ENCODE measurements at regions not wholly inside any gene's neighbourhood (a gene's known extent, or its start where the extent isn't known, plus 50 kb on each side); places are given as distances from the start of the nearest gene placed in this dataset.
"Not testable (repeated sequence)": the region's sequence is repeated elsewhere in the genome, so short reads cannot be mapped to it uniquely, and the experiment has no call there.

DNA sequence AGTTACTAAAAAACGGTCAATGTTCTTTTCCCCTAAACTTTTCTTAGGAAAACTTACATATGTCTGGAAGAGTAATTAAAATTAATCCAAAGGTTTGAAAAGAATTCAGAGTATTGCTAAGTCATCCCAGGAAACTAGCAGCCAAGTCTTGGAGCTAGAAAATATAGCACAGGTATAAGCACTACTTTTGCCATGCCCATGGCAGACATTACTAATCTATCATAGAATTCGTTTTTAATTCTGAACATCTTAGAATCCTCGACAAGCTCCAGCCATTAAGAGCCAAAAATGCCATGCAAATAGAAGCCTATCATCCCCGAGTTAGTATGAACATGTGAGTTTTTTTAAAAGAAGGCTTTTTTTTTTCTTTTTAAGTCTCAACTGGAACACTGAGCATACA, 395.0 kb downstream of the ZEB2 start:
- no peaks in the 10 kb centered on the region for H3K4me1 Mint-ChIP-seq
- no peak overlapping the region for H3K4me3 Mint-ChIP-seq
- H3K27ac Mint-ChIP-seq, result no peak overlapping the region
- peaks cover 8 to 27% (median 11%) of the 10 kb centered on the region in 3 donors for H3K36me3 Mint-ChIP-seq
- no peaks in the 10 kb centered on the region for H3K9me3 Mint-ChIP-seq
- H3K27me3 Mint-ChIP-seq (ENCODE audit: low read depth in 3 of 3), result peaks cover 0 to 1% (median 0%) of the 10 kb centered on the region in 3 donors
- no peak for DNase-seq

DNA sequence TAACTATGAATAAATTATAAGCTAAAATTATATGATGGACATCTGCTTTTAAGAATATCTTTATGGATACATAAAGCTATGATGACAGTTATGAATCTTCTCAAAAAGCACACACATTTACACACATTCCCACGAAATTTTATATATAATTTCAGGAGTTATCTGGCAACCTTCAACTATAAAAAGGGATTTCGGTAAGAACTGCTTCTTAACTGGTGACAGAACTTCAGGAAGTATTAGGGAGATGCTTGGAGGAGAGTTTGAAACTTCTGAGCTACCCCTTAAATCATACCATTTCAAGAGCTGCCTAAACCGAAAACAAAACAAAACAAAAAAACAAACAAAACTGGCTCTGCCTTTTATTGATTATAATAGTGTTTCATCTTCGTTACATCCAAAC, 399.4 kb downstream of the ZEB2 start:
- Mint-ChIP-seq H3K27ac (no peak overlapping the region), H3K36me3 (peaks cover 1 to 17% (median 15%) of the 10 kb centered on the region in 3 donors), H3K4me1 (no peaks in the 10 kb centered on the region), H3K4me3 (no peak overlapping the region), H3K27me3 (ENCODE audit: low read depth in 3 of 3) (peaks cover 0 to 1% (median 0%) of the 10 kb centered on the region in 3 donors), H3K9me3 (no peaks in the 10 kb centered on the region)
- DNase-seq, result no peak

DNA sequence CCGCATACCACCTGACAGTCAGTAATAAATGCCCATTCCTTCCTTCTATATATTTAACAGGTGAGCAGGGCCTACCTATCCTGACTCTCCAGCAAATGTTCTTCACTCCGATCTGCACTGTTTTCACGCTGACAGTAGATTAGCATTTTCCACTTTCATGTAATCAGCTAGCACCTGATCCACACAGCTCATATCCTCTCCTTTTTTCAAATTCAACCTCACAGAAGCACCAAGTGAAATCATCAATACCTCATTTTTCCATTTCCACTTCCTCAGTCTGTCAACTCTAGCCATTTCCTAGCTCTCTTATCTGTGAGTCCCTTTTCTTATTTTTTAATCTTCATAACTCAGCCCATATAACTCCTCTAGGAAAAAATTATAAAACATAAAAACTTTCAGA, 402.8 kb downstream of the ZEB2 start:
- peaks cover 4 to 10% (median 7%) of the 10 kb centered on the region in 3 donors for H3K36me3 Mint-ChIP-seq
- H3K9me3 Mint-ChIP-seq, result no peaks in the 10 kb centered on the region
- no peak for DNase-seq
- H3K4me3 Mint-ChIP-seq, result no peak overlapping the region
- no peak overlapping the region for H3K27ac Mint-ChIP-seq
- no peaks in the 10 kb centered on the region for H3K27me3 Mint-ChIP-seq (ENCODE audit: low read depth in 3 of 3)
- no peaks in the 10 kb centered on the region for H3K4me1 Mint-ChIP-seq

- no peaks in the 10 kb centered on the region for H3K9me3 Mint-ChIP-seq
- H3K4me1 Mint-ChIP-seq, result no peaks in the 10 kb centered on the region
- H3K36me3 Mint-ChIP-seq, result peaks cover 4 to 10% (median 7%) of the 10 kb centered on the region in 3 donors
- H3K27ac Mint-ChIP-seq, result no peak overlapping the region
- no peak for DNase-seq
- no peak overlapping the region for H3K4me3 Mint-ChIP-seq
- H3K27me3 Mint-ChIP-seq (ENCODE audit: low read depth in 3 of 3), result no peaks in the 10 kb centered on the region
Observed at GRCh38 chr2:144115739-144116291, 404.1 kb downstream of the ZEB2 start.

DNA sequence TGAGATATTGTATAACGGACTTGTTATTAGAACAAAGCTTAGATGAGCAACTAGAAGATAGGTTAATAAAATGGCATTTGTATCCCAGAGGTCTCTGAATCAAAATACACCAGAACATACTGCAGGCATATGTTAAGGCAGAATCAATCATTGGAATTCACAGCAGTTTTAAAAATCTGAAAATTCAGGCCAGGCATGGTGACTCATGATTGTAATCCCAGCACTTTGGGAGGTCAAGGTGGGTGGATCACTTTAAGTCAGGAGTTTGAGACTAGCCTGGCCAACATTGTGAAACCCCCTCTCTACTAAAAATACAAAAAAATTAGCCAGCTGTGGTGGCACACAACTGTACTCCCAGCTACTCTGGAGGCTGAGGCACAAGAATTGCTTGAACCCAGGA, 405.2 kb downstream of the ZEB2 start:
- DNase-seq, result no peak
- no peak overlapping the region for H3K27ac Mint-ChIP-seq

DNA sequence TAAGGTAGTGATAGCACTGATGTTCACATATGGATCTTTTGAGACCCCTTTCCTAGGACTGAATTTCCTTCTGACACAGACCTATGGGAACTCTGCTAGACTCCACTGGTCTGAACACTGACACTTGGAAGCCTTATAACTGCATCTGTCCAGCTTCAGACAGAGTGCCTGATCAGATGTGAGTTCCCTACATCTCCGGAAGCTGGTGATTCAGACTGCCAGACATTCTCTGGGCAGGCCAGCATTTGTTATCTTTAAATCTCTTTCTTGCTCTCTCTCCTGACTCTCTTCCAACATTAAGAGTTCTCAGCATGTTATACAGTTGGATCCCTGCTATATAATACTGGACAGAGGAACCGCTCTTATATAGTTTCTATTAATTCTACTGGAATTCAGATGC, 408.5 kb downstream of the ZEB2 start:
- Mint-ChIP-seq H3K4me1 (no peaks in the 10 kb centered on the region), H3K27me3 (ENCODE audit: low read depth in 3 of 3) (peaks cover 0 to 4% (median under 1%) of the 10 kb centered on the region in 3 donors), H3K27ac (no peak overlapping the region), H3K36me3 (peaks cover 18 to 23% (median 19%) of the 10 kb centered on the region in 3 donors), H3K9me3 (peaks cover 6 to 16% (median 11%) of the 10 kb centered on the region in 6 donors), H3K4me3 (no peak overlapping the region)
- DNase-seq, result no peak

More for the DNA sequence above, 405.2 kb downstream of the ZEB2 start:
- peaks cover 4 to 7% (median 7%) of the 10 kb centered on the region in 3 donors for H3K36me3 Mint-ChIP-seq
- no peaks in the 10 kb centered on the region for H3K9me3 Mint-ChIP-seq
- H3K4me1 Mint-ChIP-seq, result no peaks in the 10 kb centered on the region
- H3K4me3 Mint-ChIP-seq, result no peak overlapping the region
- no peaks in the 10 kb centered on the region for H3K27me3 Mint-ChIP-seq (ENCODE audit: low read depth in 3 of 3)

DNA sequence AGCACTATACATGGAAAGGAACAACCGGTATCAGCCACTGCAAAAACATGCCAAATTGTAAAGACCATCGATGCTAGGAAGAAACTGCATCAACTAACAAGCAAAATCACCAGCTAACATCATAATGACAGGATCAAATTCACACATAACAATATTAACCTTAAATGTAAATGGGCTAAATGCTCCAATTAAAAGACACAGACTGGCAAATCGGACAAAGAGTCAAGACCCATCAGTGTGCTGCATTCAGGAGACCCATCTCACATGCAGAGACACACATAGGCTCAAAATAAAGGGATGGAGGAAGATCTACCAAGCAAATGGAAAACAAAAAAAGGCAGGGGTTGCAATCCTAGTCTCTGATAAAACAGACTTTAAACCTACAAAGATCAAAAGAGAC, 413.8 kb downstream of the ZEB2 start:
- H3K27ac Mint-ChIP-seq; H3K27me3 Mint-ChIP-seq (ENCODE audit: low read depth in 3 of 3); H3K4me1 Mint-ChIP-seq; DNase-seq; H3K4me3 Mint-ChIP-seq: not testable (repeated sequence)
- Mint-ChIP-seq H3K36me3 (peaks cover 23 to 35% (median 24%) of the 10 kb centered on the region in 3 donors), H3K9me3 (peaks cover 10 to 39% (median 22%) of the 10 kb centered on the region in 6 donors)

- Mint-ChIP-seq H3K27ac (no peak overlapping the region), H3K27me3 (ENCODE audit: low read depth in 3 of 3) (peaks cover 0 to 7% (median 1%) of the 10 kb centered on the region in 3 donors), H3K4me1 (peaks cover 11 to 14% of the 10 kb centered on the region in 2 donors), H3K9me3 (peaks cover 10 to 32% (median 19%) of the 10 kb centered on the region in 6 donors), H3K36me3 (peaks cover 13 to 23% (median 19%) of the 10 kb centered on the region in 3 donors), H3K4me3 (no peak overlapping the region)
- DNase-seq, result no peak
Observed at GRCh38 chr2:144102386-144102785, 417.5 kb downstream of the ZEB2 start.

GRCh38 chr2:144099780-144100377, 420.0 kb downstream of the ZEB2 start:
- Mint-ChIP-seq H3K4me1 (peaks cover 13 to 16% of the 10 kb centered on the region in 2 donors), H3K9me3 (peaks cover 0 to 10% (median 3%) of the 10 kb centered on the region in 6 donors), H3K27ac (no peak overlapping the region), H3K27me3 (ENCODE audit: low read depth in 3 of 3) (peaks cover 0 to 3% (median 0%) of the 10 kb centered on the region in 3 donors), H3K4me3 (no peak overlapping the region), H3K36me3 (peaks cover 3 to 7% (median 3%) of the 10 kb centered on the region in 3 donors)
- no peak for DNase-seq

DNA sequence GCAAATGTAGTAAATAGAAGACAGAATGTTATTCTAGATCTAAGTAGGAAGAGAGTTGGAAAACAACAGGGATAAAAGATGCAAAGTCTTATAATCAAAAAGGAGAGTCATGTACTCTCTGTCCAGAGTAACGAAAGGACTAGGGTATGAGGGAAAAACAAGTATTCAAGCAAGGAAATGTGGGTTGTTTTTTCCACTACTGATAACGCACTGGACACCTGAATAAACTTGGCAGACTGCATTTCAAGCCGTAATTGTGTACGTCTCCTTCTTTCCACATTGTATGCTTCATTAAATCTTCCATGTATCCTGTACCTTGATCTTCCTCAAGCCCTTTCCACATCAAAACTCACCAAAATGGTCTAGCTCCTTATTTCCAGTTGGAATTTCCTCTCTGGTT, 420.6 kb downstream of the ZEB2 start:
- Mint-ChIP-seq H3K4me3 (no peak overlapping the region), H3K27me3 (ENCODE audit: low read depth in 3 of 3) (no peaks in the 10 kb centered on the region), H3K36me3 (peaks cover 3 to 8% (median 8%) of the 10 kb centered on the region in 3 donors), H3K4me1 (peaks cover 13 to 16% of the 10 kb centered on the region in 2 donors), H3K27ac (no peak overlapping the region), H3K9me3 (peaks cover 0 to 6% (median 2%) of the 10 kb centered on the region in 6 donors)
- no peak for DNase-seq

DNA sequence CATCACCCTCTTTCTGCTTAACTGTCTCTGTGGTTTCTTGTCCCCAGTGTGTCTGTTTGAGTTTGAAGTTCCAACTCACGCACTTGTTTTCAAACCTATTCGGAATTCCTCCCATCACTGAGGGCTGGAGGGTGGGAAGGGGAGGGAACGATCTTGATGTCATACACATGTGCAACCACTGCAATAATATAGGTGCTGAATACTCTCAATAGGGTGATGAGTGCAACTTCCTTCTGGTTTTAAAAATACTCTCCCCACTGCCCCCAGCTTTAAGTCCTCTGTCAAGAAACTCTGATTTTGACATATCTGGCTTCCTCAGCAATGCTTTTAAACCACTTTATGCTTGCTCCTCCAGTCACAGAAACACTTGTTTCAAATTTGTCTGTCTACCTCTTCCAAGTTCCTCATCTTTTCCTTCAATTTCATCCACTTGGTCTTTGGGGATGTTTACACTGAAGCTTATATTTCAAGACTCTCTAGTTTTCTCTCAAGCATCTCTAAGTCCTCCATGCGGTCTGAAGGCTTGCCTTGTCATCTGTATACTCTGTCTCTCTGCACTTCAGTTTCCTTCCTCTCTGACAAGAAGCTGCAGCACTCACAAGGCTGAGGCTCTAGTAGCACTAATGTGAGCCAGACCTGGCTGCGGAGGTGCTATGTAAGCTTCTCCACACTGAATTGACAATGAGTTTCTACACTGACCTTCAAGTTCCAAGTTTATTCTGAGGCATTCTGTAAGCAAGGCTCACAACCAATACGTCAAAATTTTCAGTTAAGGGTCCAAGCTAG, 422.3 kb downstream of the ZEB2 start:
- Mint-ChIP-seq H3K9me3 (peaks cover 0 to 5% (median under 1%) of the 10 kb centered on the region in 6 donors), H3K4me1 (peaks cover 13 to 18% of the 10 kb centered on the region in 2 donors), H3K4me3 (peak overlapping the region in 3 of 5 donors; percentile 2 to 3 (median 2)), H3K27me3 (ENCODE audit: low read depth in 3 of 3) (no peaks in the 10 kb centered on the region), H3K36me3 (peaks cover 6 to 14% (median 9%) of the 10 kb centered on the region in 3 donors), H3K27ac (peak overlapping the region in 4 of 6 donors; percentile 2 to 36 (median 12))
- no peak for DNase-seq

- H3K36me3 Mint-ChIP-seq, result peaks cover 9 to 22% (median 10%) of the 10 kb centered on the region in 3 donors
- H3K27ac Mint-ChIP-seq, result no peak overlapping the region
- H3K9me3 Mint-ChIP-seq, result peaks cover 0 to 9% (median under 1%) of the 10 kb centered on the region in 6 donors
- DNase-seq, result no peak
- no peaks in the 10 kb centered on the region for H3K27me3 Mint-ChIP-seq (ENCODE audit: low read depth in 3 of 3)
- H3K4me1 Mint-ChIP-seq, result peaks cover 13 to 23% of the 10 kb centered on the region in 2 donors
- H3K4me3 Mint-ChIP-seq, result no peak overlapping the region
Observed at GRCh38 chr2:144096531-144096930, 423.4 kb downstream of the ZEB2 start.

- H3K27me3 Mint-ChIP-seq (ENCODE audit: low read depth in 3 of 3), result no peaks in the 10 kb centered on the region
- peaks cover 0 to 19% (median 7%) of the 10 kb centered on the region in 6 donors for H3K9me3 Mint-ChIP-seq
- H3K27ac Mint-ChIP-seq, result no peak overlapping the region
- H3K4me1 Mint-ChIP-seq, result peaks cover 13 to 23% of the 10 kb centered on the region in 2 donors
- no peak for DNase-seq
- no peak overlapping the region for H3K4me3 Mint-ChIP-seq
- H3K36me3 Mint-ChIP-seq, result peaks cover 12 to 33% (median 13%) of the 10 kb centered on the region in 3 donors
Observed at GRCh38 chr2:144094408-144095151, 425.3 kb downstream of the ZEB2 start.
